ENCODE measurements at regions not wholly inside any gene's neighbourhood (a gene's known extent, or its start where the extent isn't known, plus 50 kb on each side); places are given as distances from the start of the nearest gene placed in this dataset.

DNA sequence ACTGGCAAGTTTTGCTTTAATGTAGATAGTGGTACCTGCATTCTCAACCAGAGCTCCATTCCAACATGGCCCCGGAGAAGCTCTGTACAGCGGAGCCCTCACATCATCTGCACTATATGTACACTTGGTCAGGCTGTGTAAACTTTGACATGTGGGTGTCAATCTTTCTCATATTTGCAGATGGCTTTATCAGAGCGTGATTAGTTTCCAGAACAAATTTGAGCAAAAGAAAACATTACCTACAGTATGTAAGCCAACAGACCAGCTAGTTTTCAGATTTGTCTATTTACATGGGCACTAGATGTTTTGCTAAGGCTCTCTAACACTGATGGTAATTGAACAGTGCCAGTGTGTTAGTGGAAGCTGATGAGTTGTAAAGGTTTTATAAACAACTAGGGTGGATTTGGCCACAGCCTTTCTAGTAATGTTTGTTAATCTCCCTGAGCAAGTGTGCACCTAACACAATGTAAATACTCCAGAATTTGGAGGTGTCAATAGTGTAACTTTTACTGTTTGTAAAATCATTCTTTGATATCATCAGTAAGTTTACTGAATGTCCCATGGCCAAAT, 131.8 kb downstream of the FOXA2 start (continued):
- TF ChIP-seq, protein P1, sequence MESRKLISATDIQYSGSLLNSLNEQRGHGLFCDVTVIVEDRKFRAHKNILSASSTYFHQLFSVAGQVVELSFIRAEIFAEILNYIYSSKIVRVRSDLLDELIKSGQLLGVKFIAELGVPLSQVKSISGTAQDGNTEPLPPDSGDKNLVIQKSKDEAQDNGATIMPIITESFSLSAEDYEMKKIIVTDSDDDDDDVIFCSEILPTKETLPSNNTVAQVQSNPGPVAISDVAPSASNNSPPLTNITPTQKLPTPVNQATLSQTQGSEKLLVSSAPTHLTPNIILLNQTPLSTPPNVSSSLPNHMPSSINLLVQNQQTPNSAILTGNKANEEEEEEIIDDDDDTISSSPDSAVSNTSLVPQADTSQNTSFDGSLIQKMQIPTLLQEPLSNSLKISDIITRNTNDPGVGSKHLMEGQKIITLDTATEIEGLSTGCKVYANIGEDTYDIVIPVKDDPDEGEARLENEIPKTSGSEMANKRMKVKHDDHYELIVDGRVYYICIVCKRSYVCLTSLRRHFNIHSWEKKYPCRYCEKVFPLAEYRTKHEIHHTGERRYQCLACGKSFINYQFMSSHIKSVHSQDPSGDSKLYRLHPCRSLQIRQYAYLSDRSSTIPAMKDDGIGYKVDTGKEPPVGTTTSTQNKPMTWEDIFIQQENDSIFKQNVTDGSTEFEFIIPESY (CRISPR knock-in tag; IDR thresholded peaks at IDR 0.05) = no peak
- TF ChIP-seq MED13 (CRISPR knock-in tag; IDR thresholded peaks at IDR 0.05) (no peak), TCF7L2 (IDR thresholded peaks at IDR 0.05; ENCODE audit: low read depth, low read length) (no peak), STAG1 (CRISPR knock-in tag; IDR thresholded peaks at IDR 0.05) (0 out of 2 replicates have a peak, but pooled peaks have one; percentile 13), ZNF670 (CRISPR knock-in tag; IDR thresholded peaks at IDR 0.05; ENCODE audit: borderline replicate concordance) (no peak), ZNF619 (CRISPR knock-in tag; IDR thresholded peaks at IDR 0.05) (no peak), SMARCC2 (IDR thresholded peaks at IDR 0.05) (no peak), MAZ (IDR thresholded peaks at IDR 0.05; ENCODE audit: borderline replicate concordance, low read depth, low read length) (no peak), MAZ (CRISPR knock-in tag; IDR thresholded peaks at IDR 0.05; ENCODE audit: low read depth) (no peak), NFE2 (CRISPR knock-in tag; IDR thresholded peaks at IDR 0.05) (no peak), FIP1L1 (IDR thresholded peaks at IDR 0.05; ENCODE audit: borderline replicate concordance, insufficient read depth, low read depth, low read length) (no peak), NR3C1 (CRISPR knock-in tag; IDR thresholded peaks at IDR 0.05) (no peak), SAP130 (CRISPR knock-in tag; IDR thresholded peaks at IDR 0.05; ENCODE audit: low read depth) (peak; percentile 56), SP4 (CRISPR knock-in tag; IDR thresholded peaks at IDR 0.05) (no peak), MBD4 (IDR thresholded peaks at IDR 0.05; ENCODE audit: borderline replicate concordance, low read length) (peak; percentile 43; the same call in 1 of the 2 replicates), ZNF878 (CRISPR knock-in tag; IDR thresholded peaks at IDR 0.05) (no peak), ZBTB7A (CRISPR knock-in tag; IDR thresholded peaks at IDR 0.05) (no peak), TAF1 (CRISPR knock-in tag; IDR thresholded peaks at IDR 0.05) (no peak), RARA (CRISPR knock-in tag; IDR thresholded peaks at IDR 0.05) (peak; percentile 78)
- TF ChIP-seq, protein P2, sequence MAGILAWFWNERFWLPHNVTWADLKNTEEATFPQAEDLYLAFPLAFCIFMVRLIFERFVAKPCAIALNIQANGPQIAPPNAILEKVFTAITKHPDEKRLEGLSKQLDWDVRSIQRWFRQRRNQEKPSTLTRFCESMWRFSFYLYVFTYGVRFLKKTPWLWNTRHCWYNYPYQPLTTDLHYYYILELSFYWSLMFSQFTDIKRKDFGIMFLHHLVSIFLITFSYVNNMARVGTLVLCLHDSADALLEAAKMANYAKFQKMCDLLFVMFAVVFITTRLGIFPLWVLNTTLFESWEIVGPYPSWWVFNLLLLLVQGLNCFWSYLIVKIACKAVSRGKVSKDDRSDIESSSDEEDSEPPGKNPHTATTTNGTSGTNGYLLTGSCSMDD (CRISPR knock-in tag; IDR thresholded peaks at IDR 0.05) = no peak
- TF ChIP-seq, protein P3, sequence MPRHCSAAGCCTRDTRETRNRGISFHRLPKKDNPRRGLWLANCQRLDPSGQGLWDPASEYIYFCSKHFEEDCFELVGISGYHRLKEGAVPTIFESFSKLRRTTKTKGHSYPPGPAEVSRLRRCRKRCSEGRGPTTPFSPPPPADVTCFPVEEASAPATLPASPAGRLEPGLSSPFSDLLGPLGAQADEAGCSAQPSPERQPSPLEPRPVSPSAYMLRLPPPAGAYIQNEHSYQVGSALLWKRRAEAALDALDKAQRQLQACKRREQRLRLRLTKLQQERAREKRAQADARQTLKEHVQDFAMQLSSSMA (CRISPR knock-in tag; IDR thresholded peaks at IDR 0.05) = no peak
- TF ChIP-seq, protein P4, sequence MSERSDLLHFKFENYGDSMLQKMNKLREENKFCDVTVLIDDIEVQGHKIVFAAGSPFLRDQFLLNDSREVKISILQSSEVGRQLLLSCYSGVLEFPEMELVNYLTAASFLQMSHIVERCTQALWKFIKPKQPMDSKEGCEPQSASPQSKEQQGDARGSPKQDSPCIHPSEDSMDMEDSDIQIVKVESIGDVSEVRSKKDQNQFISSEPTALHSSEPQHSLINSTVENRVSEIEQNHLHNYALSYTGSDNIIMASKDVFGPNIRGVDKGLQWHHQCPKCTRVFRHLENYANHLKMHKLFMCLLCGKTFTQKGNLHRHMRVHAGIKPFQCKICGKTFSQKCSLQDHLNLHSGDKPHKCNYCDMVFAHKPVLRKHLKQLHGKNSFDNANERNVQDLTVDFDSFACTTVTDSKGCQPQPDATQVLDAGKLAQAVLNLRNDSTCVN (CRISPR knock-in tag; IDR thresholded peaks at IDR 0.05; ENCODE audit: borderline replicate concordance) = no peak
- TF ChIP-seq, protein P5, sequence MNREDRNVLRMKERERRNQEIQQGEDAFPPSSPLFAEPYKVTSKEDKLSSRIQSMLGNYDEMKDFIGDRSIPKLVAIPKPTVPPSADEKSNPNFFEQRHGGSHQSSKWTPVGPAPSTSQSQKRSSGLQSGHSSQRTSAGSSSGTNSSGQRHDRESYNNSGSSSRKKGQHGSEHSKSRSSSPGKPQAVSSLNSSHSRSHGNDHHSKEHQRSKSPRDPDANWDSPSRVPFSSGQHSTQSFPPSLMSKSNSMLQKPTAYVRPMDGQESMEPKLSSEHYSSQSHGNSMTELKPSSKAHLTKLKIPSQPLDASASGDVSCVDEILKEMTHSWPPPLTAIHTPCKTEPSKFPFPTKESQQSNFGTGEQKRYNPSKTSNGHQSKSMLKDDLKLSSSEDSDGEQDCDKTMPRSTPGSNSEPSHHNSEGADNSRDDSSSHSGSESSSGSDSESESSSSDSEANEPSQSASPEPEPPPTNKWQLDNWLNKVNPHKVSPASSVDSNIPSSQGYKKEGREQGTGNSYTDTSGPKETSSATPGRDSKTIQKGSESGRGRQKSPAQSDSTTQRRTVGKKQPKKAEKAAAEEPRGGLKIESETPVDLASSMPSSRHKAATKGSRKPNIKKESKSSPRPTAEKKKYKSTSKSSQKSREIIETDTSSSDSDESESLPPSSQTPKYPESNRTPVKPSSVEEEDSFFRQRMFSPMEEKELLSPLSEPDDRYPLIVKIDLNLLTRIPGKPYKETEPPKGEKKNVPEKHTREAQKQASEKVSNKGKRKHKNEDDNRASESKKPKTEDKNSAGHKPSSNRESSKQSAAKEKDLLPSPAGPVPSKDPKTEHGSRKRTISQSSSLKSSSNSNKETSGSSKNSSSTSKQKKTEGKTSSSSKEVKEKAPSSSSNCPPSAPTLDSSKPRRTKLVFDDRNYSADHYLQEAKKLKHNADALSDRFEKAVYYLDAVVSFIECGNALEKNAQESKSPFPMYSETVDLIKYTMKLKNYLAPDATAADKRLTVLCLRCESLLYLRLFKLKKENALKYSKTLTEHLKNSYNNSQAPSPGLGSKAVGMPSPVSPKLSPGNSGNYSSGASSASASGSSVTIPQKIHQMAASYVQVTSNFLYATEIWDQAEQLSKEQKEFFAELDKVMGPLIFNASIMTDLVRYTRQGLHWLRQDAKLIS (CRISPR knock-in tag; IDR thresholded peaks at IDR 0.05) = no peak

Measured in HepG2 (cell line).